Fibroblast of lung (primary cell): ENCODE measurements at regions not wholly inside any gene's neighbourhood (a gene's known extent, or its start where the extent isn't known, plus 50 kb on each side); places are given as distances from the start of the nearest gene placed in this dataset.
A peak's percentile ranks its signal among the peaks of the same experiment; 100 is the strongest.

Experiments
- DNase-seq, 2 donors: peaks; one replicate each; pipeline versions ENCODE4 v3.0.0 to v3.0.0-alpha.2; 2010; ENCODE audit warnings: low read depth in 2 of 2
- H2AFZ ChIP-seq: 2 replicates; pipeline ENCODE4 v1.5.1; 2012; ENCODE audit warnings: low read length, control low read depth, inconsistent platforms
- H3K27ac ChIP-seq: 2 replicates; pipeline ENCODE4 v1.5.1; 2011; ENCODE audit warnings: low read length, control low read depth; ENCODE audit not compliant: insufficient read depth
- H3K27me3 ChIP-seq: 2 replicates; pipeline ENCODE4 v1.5.1; 2011; ENCODE audit warnings: mild to moderate bottlenecking, low read length; ENCODE audit not compliant: control insufficient read depth, insufficient read depth
- H3K36me3 ChIP-seq: 2 replicates; pipeline ENCODE4 v1.5.1; 2011; ENCODE audit warnings: low read length; ENCODE audit not compliant: control insufficient read depth, insufficient read depth
- H3K4me1 ChIP-seq: 2 replicates; pipeline ENCODE4 v1.5.1; 2011; ENCODE audit warnings: low read length; ENCODE audit not compliant: control insufficient read depth, insufficient read depth; ENCODE audit errors: extremely low read depth
- H3K4me2 ChIP-seq: 2 replicates; pipeline ENCODE4 v1.5.1; 2011; ENCODE audit warnings: low read length, control low read depth; ENCODE audit not compliant: insufficient read depth; ENCODE audit errors: extremely low read depth
- H3K4me3 ChIP-seq, 4 experiments: fragments of 200-600 bp in 1 of 4; sonication (generic) in 1 of 4; replicated peaks in 1 of 4; 2 replicates each; pipeline ENCODE4 v1.5.1; 2011 to 2016; ENCODE audit warnings: low read length in 4 of 4, low read depth in 3 of 4, mild to moderate bottlenecking in 3 of 4, control low read depth in 2 of 4, inconsistent platforms in 1 of 4, mixed read lengths in 1 of 4; ENCODE audit not compliant: insufficient read depth in 1 of 4; ENCODE audit errors: control extremely low read depth in 1 of 4
- H3K79me2 ChIP-seq: 2 replicates; pipeline ENCODE4 v1.5.1; 2012; ENCODE audit warnings: mild to moderate bottlenecking, low read length, inconsistent platforms; ENCODE audit not compliant: control insufficient read depth, insufficient read depth
- H3K9ac ChIP-seq: 2 replicates; pipeline ENCODE4 v1.5.1; 2011; ENCODE audit warnings: mild to moderate bottlenecking, low read length, control low read depth; ENCODE audit not compliant: insufficient read depth
- H3K9me3 ChIP-seq: 2 replicates; pipeline ENCODE4 v1.5.1; 2012; ENCODE audit warnings: low read depth, low read length; ENCODE audit not compliant: control insufficient read depth, insufficient read depth
- H4K20me1 ChIP-seq: 2 replicates; pipeline ENCODE4 v1.5.1; 2011; ENCODE audit warnings: low read length; ENCODE audit not compliant: control insufficient read depth, insufficient read depth; ENCODE audit errors: extremely low read depth
- EZH2 ChIP-seq: IDR thresholded peaks from 2 replicates; pipeline ENCODE4 v1.5.1; 2012; ENCODE audit warnings: low read length, control low read depth, mild to moderate bottlenecking; ENCODE audit errors: missing control alignments
- TF ChIP-seq, protein P1 (sequence below), 2 donors: IDR thresholded peaks in 1 of 2; conservative IDR thresholded peaks in 1 of 2; 1 replicate in 1 of 2; 2 replicates in 1 of 2; pipeline ENCODE4 v1.5.1; 2011 to 2012; ENCODE audit warnings: low read length in 2 of 2, control low read depth in 1 of 2, inconsistent platforms in 1 of 2, low read depth in 1 of 2, mild to moderate bottlenecking in 1 of 2

- TF ChIP-seq, protein P1, sequence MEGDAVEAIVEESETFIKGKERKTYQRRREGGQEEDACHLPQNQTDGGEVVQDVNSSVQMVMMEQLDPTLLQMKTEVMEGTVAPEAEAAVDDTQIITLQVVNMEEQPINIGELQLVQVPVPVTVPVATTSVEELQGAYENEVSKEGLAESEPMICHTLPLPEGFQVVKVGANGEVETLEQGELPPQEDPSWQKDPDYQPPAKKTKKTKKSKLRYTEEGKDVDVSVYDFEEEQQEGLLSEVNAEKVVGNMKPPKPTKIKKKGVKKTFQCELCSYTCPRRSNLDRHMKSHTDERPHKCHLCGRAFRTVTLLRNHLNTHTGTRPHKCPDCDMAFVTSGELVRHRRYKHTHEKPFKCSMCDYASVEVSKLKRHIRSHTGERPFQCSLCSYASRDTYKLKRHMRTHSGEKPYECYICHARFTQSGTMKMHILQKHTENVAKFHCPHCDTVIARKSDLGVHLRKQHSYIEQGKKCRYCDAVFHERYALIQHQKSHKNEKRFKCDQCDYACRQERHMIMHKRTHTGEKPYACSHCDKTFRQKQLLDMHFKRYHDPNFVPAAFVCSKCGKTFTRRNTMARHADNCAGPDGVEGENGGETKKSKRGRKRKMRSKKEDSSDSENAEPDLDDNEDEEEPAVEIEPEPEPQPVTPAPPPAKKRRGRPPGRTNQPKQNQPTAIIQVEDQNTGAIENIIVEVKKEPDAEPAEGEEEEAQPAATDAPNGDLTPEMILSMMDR (conservative IDR thresholded peaks at IDR 0.05 in 1 of 2, IDR thresholded peaks at IDR 0.05 in 1 of 2; ENCODE audit: low read depth in 1 of 2, low read length in 2 of 2): no peak
- TF ChIP-seq EZH2: no peak
- no peaks in the 10 kb centered on the region for H3K27me3 ChIP-seq
- H2AFZ ChIP-seq: no peak overlapping the region
- no peak overlapping the region for H3K27ac ChIP-seq
- H3K4me3 ChIP-seq: no peak overlapping the region
- H3K79me2 ChIP-seq: no peaks in the 10 kb centered on the region
- H3K4me2 ChIP-seq: no peak overlapping the region
- no peaks in the 10 kb centered on the region for H3K4me1 ChIP-seq
- H3K9me3 ChIP-seq: no peaks in the 10 kb centered on the region
- no peaks in the 10 kb centered on the region for H4K20me1 ChIP-seq
- no peak overlapping the region for H3K9ac ChIP-seq
- no peaks in the 10 kb centered on the region for H3K36me3 ChIP-seq
- DNase-seq: no peak
Observed at GRCh38 chr3:80050826-80051601, 283.2 kb upstream of the ROBO1 start.

DNA sequence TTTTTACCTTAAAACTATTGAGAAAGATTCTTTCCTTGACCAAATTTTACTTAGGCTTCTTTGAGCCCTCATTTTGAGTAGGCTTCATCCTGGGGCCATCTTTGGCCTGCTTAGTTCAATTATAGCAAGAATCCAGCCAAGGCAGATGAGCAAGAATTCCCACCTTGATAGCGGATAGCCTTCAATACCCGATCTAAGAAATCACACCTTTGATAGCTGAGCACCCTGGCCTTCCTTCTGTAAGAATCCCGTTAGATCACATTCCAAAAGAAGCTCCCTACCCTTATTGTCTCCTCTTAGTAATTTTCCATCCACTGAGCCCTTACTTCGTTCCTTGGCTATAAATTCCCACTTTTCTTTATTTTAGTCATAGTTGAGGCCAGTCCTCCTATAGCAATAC is 275.4 kb upstream of the ROBO1 start:
- no peaks in the 10 kb centered on the region for H3K27me3 ChIP-seq
- no peak overlapping the region for H3K4me3 ChIP-seq
- H3K9ac ChIP-seq: no peak overlapping the region
- H3K27ac ChIP-seq: no peak overlapping the region
- H3K4me2 ChIP-seq: no peak overlapping the region
- H3K4me1 ChIP-seq: no peaks in the 10 kb centered on the region
- no peaks in the 10 kb centered on the region for H4K20me1 ChIP-seq
- no peaks in the 10 kb centered on the region for H3K36me3 ChIP-seq
- TF ChIP-seq, protein P1 (conservative IDR thresholded peaks at IDR 0.05 in 1 of 2, IDR thresholded peaks at IDR 0.05 in 1 of 2; ENCODE audit: low read depth in 1 of 2, low read length in 2 of 2): no peak
- TF ChIP-seq EZH2: no peak
- H2AFZ ChIP-seq: no peak overlapping the region
- H3K9me3 ChIP-seq: no peaks in the 10 kb centered on the region
- H3K79me2 ChIP-seq: no peaks in the 10 kb centered on the region
- no peak for DNase-seq

- H3K9me3 ChIP-seq: no peaks in the 10 kb centered on the region
- no peaks in the 10 kb centered on the region for H3K4me1 ChIP-seq
- no peak overlapping the region for H3K27ac ChIP-seq
- no peak overlapping the region for H2AFZ ChIP-seq
- no peak overlapping the region for H3K4me2 ChIP-seq
- H4K20me1 ChIP-seq: no peaks in the 10 kb centered on the region
- H3K4me3 ChIP-seq: no peak overlapping the region
- peak in 1 of 2 donors; percentile 32 for DNase-seq
- H3K9ac ChIP-seq: no peak overlapping the region
- TF ChIP-seq, protein P1 (conservative IDR thresholded peaks at IDR 0.05 in 1 of 2, IDR thresholded peaks at IDR 0.05 in 1 of 2; ENCODE audit: low read depth in 1 of 2, low read length in 2 of 2): no peak
- TF ChIP-seq EZH2: no peak
- H3K36me3 ChIP-seq: no peaks in the 10 kb centered on the region
- no peaks in the 10 kb centered on the region for H3K79me2 ChIP-seq
- no peaks in the 10 kb centered on the region for H3K27me3 ChIP-seq
Observed at GRCh38 chr3:80040067-80040466, 272.3 kb upstream of the ROBO1 start.
